ENCODE measurements at regions not wholly inside any gene's neighbourhood (a gene's known extent, or its start where the extent isn't known, plus 50 kb on each side); places are given as distances from the start of the nearest gene placed in this dataset.

DNA sequence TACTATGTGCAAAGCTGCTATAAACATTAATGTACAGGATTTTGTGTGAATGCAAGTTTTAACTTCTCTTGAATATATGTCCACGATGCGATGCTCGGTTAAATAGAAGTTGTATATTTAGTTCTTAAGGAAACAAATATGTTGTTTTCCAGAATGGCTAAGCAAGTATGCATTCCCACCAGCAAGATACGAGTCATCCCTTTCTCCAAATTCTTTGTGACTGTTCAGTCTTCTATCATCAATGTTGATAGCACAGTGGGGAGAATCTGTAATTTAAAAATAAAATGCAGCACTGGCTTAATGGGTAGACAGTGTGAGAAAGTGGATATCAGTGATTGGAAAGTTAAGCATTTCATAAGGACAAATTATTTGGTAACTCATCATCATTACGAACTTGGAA lies 1340.8 kb downstream of the PCDH9 start:
- Histone ChIP-seq H2AFZ (ENCODE audit: low read depth, low read length, poor library complexity, severe bottlenecking) (no peak overlapping the region), H3K9me2 (ENCODE audit: insufficient read depth) (no peaks in the 10 kb centered on the region), H3K27me3 (ENCODE audit: insufficient read depth, low read length) (no peaks in the 10 kb centered on the region), H3K79me2 (ENCODE audit: insufficient read depth, low read length) (no peaks in the 10 kb centered on the region), H3K36me3 (ENCODE audit: control insufficient read depth in 1 of 2, insufficient read depth in 2 of 2, low read length in 2 of 2) (no peaks in the 10 kb centered on the region), H3K9ac (ENCODE audit: low read length) (no peak overlapping the region), H3K4me2 (ENCODE audit: low read length) (no peak overlapping the region), H4K20me1 (ENCODE audit: insufficient read depth) (no peaks in the 10 kb centered on the region), H3K4me3 (replicated peaks in 1 of 2; ENCODE audit: low read depth in 1 of 2, low read length in 2 of 2) (no peak overlapping the region), H3K9me3 (ENCODE audit: control insufficient read depth in 1 of 2, insufficient read depth in 1 of 2, low read depth in 1 of 2, low read length in 2 of 2) (no peaks in the 10 kb centered on the region), H3K4me1 (ENCODE audit: control insufficient read depth in 1 of 2, insufficient read depth in 2 of 2, low read length in 2 of 2) (no peaks in the 10 kb centered on the region), H3K27ac (ENCODE audit: low read depth, low read length) (no peak overlapping the region)
- DNase-seq (ENCODE audit: low read depth, low spot score) (no peak), ATAC-seq (no peak)
- ChIA-PET CTCF (interaction anchor here (1.3 kb wide), 1 partner anchor 37 kb away, joined by 3 read pairs; no protein-coding TSS in a partner anchor), POLR2A (no interaction called here), RAD21 (ENCODE audit: low non-redundant PET in 1 of 2, low total read pairs in 2 of 2, uncharacterized antibody in 2 of 2, unreplicated experiment in 2 of 2) (no interaction called here)
- intact Hi-C loops (cut with micrococcal nuclease), result no loop called here
- no TSS peak for BruUV-seq (replicated peaks)
- TF ChIP-seq, protein P1, sequence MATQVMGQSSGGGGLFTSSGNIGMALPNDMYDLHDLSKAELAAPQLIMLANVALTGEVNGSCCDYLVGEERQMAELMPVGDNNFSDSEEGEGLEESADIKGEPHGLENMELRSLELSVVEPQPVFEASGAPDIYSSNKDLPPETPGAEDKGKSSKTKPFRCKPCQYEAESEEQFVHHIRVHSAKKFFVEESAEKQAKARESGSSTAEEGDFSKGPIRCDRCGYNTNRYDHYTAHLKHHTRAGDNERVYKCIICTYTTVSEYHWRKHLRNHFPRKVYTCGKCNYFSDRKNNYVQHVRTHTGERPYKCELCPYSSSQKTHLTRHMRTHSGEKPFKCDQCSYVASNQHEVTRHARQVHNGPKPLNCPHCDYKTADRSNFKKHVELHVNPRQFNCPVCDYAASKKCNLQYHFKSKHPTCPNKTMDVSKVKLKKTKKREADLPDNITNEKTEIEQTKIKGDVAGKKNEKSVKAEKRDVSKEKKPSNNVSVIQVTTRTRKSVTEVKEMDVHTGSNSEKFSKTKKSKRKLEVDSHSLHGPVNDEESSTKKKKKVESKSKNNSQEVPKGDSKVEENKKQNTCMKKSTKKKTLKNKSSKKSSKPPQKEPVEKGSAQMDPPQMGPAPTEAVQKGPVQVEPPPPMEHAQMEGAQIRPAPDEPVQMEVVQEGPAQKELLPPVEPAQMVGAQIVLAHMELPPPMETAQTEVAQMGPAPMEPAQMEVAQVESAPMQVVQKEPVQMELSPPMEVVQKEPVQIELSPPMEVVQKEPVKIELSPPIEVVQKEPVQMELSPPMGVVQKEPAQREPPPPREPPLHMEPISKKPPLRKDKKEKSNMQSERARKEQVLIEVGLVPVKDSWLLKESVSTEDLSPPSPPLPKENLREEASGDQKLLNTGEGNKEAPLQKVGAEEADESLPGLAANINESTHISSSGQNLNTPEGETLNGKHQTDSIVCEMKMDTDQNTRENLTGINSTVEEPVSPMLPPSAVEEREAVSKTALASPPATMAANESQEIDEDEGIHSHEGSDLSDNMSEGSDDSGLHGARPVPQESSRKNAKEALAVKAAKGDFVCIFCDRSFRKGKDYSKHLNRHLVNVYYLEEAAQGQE (IDR thresholded peaks at IDR 0.05; ENCODE audit: low read depth), result no peak
- TF ChIP-seq EZH2 (IDR thresholded peaks at IDR 0.05), result no peak
- TF ChIP-seq POLR2AphosphoS5 (IDR thresholded peaks at IDR 0.05; ENCODE audit: low read depth, low read length), result no peak
- TF ChIP-seq CBX3 (IDR thresholded peaks at IDR 0.05; ENCODE audit: low read depth), result no peak
- no peak for TF ChIP-seq TCF7L2 (IDR thresholded peaks at IDR 0.05; ENCODE audit: borderline replicate concordance, extremely low read depth, insufficient read depth, insufficient read length)
- TF ChIP-seq, protein P2, sequence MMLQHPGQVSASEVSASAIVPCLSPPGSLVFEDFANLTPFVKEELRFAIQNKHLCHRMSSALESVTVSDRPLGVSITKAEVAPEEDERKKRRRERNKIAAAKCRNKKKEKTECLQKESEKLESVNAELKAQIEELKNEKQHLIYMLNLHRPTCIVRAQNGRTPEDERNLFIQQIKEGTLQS (IDR thresholded peaks at IDR 0.05), result no peak
- no peak for TF ChIP-seq SIN3A (IDR thresholded peaks at IDR 0.05; ENCODE audit: low read depth)
- TF ChIP-seq ZNF274 (IDR thresholded peaks at IDR 0.05; ENCODE audit: low read depth, low read length), result no peak
- no peak for TF ChIP-seq POLR2A (IDR thresholded peaks at IDR 0.05; ENCODE audit: borderline replicate concordance, extremely low read depth, insufficient read depth, insufficient read length)
- TF ChIP-seq ELF1 (IDR thresholded peaks at IDR 0.05; ENCODE audit: borderline replicate concordance, low read depth), result no peak
- TF ChIP-seq YY1 (IDR thresholded peaks at IDR 0.05; ENCODE audit: extremely low read depth, insufficient replicate concordance, low read depth, low read length), result no peak
- TF ChIP-seq EGR1 (IDR thresholded peaks at IDR 0.05; ENCODE audit: low read depth), result no peak
- TF ChIP-seq, protein P3, sequence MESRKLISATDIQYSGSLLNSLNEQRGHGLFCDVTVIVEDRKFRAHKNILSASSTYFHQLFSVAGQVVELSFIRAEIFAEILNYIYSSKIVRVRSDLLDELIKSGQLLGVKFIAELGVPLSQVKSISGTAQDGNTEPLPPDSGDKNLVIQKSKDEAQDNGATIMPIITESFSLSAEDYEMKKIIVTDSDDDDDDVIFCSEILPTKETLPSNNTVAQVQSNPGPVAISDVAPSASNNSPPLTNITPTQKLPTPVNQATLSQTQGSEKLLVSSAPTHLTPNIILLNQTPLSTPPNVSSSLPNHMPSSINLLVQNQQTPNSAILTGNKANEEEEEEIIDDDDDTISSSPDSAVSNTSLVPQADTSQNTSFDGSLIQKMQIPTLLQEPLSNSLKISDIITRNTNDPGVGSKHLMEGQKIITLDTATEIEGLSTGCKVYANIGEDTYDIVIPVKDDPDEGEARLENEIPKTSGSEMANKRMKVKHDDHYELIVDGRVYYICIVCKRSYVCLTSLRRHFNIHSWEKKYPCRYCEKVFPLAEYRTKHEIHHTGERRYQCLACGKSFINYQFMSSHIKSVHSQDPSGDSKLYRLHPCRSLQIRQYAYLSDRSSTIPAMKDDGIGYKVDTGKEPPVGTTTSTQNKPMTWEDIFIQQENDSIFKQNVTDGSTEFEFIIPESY (IDR thresholded peaks at IDR 0.05; ENCODE audit: extremely low read depth, insufficient replicate concordance, low read length), result no peak
- TF ChIP-seq SP1 (IDR thresholded peaks at IDR 0.05; ENCODE audit: low read depth), result no peak

Measured in HCT116 (cell line).